H1 (cell line): ENCODE measurements at regions not wholly inside any gene's neighbourhood (a gene's known extent, or its start where the extent isn't known, plus 50 kb on each side); places are given as distances from the start of the nearest gene placed in this dataset.
"Not testable (repeated sequence)": the region's sequence is repeated elsewhere in the genome, so short reads cannot be mapped to it uniquely, and the experiment has no call there.

ENCODE experiments used
- CTCF ChIA-PET: fragments of 300-600 bp; sonication (Branson Sonifier 250); formaldehyde crosslinking; loops from one replicate; lab custom pipeline; 2021; ENCODE audit not compliant: partially characterized antibody; lab: Charles Lee
- POLR2A ChIA-PET: fragments of 300-600 bp; sonication (Branson Sonifier 250); formaldehyde crosslinking; loops from one replicate; lab custom pipeline; 2021; ENCODE audit warnings: inconsistent platforms; ENCODE audit not compliant: partially characterized antibody; lab: Charles Lee
- DNase-seq, 2 experiments: peaks; one replicate each; pipeline versions ENCODE4 v3.0.0 to v3.0.0-alpha.2; 2010 to 2022; ENCODE audit warnings: low spot score in 2 of 2, low read depth in 1 of 2, mixed read lengths in 1 of 2
- FAIRE-seq: peaks from 2 replicates; lab custom pipeline; 2011; peaks lifted over from hg19 to GRCh38; lab: Jason Lieb, UNC
- H2AFZ ChIP-seq: 2 replicates; pipeline ENCODE4 v1.8.1; 2012; ENCODE audit warnings: low read length, inconsistent platforms
- H2AK5ac ChIP-seq: 2 replicates; pipeline ENCODE4 v1.6.1; 2013; ENCODE audit warnings: low read depth, low read length
- H2BK120ac ChIP-seq: replicated peaks from 2 replicates; pipeline ENCODE3; 2013; ENCODE audit warnings: low read depth, low read length, inconsistent platforms
- H2BK12ac ChIP-seq: 2 replicates; pipeline ENCODE4 v1.6.1; 2013; ENCODE audit warnings: low read depth, low read length
- H2BK15ac ChIP-seq: 2 replicates; pipeline ENCODE4 v1.6.1; 2013; ENCODE audit warnings: low read length
- H2BK20ac ChIP-seq: 2 replicates; pipeline ENCODE4 v1.6.1; 2013; ENCODE audit warnings: low read length
- H2BK5ac ChIP-seq: 2 replicates; pipeline ENCODE4 v1.6.1; 2013; ENCODE audit warnings: low read depth, low read length
- H3K14ac ChIP-seq: 2 replicates; pipeline ENCODE4 v1.6.1; 2013; ENCODE audit warnings: inconsistent platforms; ENCODE audit not compliant: insufficient read length
- H3K18ac ChIP-seq: 2 replicates; pipeline ENCODE4 v1.6.1; 2013; ENCODE audit warnings: low read length; ENCODE audit errors: extremely low read depth
- H3K23ac ChIP-seq: 2 replicates; pipeline ENCODE4 v1.6.1; 2013; ENCODE audit warnings: inconsistent platforms; ENCODE audit not compliant: insufficient read length
- H3K23me2 ChIP-seq: 2 replicates; pipeline ENCODE4 v1.6.1; 2013; ENCODE audit warnings: low read depth, low read length
- H3K27ac ChIP-seq: 2 replicates; pipeline ENCODE4 v1.6.1; 2011; ENCODE audit warnings: low read depth, low read length, inconsistent platforms
- H3K27me3 ChIP-seq, 4 experiments: replicated peaks in 1 of 4; 1 replicate in 1 of 4; 2 replicates in 3 of 4; pipeline versions ENCODE4 v1.6.1 to v1.8.1; 2011 to 2013; ENCODE audit warnings: low read length in 3 of 4, mild to moderate bottlenecking in 3 of 4, inconsistent platforms in 2 of 4, mixed read lengths in 2 of 4, moderate library complexity in 1 of 4; ENCODE audit not compliant: control insufficient read depth in 3 of 4, insufficient read depth in 3 of 4; ENCODE audit errors: extremely low read depth in 1 of 4
- H3K36me3 ChIP-seq, 4 experiments: 2 replicates each; pipeline versions ENCODE4 v1.6.1 to v1.8.1; 2011 to 2013; ENCODE audit warnings: mild to moderate bottlenecking in 4 of 4, low read length in 3 of 4, moderate library complexity in 2 of 4, control low read depth in 1 of 4, inconsistent platforms in 1 of 4; ENCODE audit not compliant: insufficient read depth in 4 of 4, control insufficient read depth in 2 of 4
- H3K4ac ChIP-seq: replicated peaks from 2 replicates; pipeline ENCODE3; 2013; ENCODE audit warnings: low read length, low read depth, mixed read lengths, inconsistent platforms; ENCODE audit not compliant: insufficient read length
- H3K4me1 ChIP-seq, 4 experiments: replicated peaks in 1 of 4; 1 replicate in 1 of 4; 2 replicates in 3 of 4; pipeline versions ENCODE4 v1.6.1 to v1.8.1; 2011 to 2013; ENCODE audit warnings: low read length in 3 of 4, inconsistent platforms in 2 of 4, mixed read lengths in 1 of 4; ENCODE audit not compliant: insufficient read depth in 4 of 4, control insufficient read depth in 3 of 4
- H3K4me2 ChIP-seq, 2 experiments: 2 replicates each; pipeline versions ENCODE4 v1.6.1 to v1.8.1; 2011 to 2013; ENCODE audit warnings: low read depth in 2 of 2, low read length in 2 of 2, control low read depth in 1 of 2, inconsistent platforms in 1 of 2, mild to moderate bottlenecking in 1 of 2; ENCODE audit not compliant: insufficient read depth in 1 of 2
- H3K4me3 ChIP-seq, 4 experiments: fragments of 200-600, 300-600 bp in 1 of 4; sonication (generic), shearing (Covaris generic), sonication (Bioruptor Twin) in 1 of 4; 2 replicates each; pipeline versions ENCODE4 v1.5.1 to v1.8.1; 2011 to 2016; ENCODE audit warnings: low read length in 4 of 4, low read depth in 3 of 4, control low read depth in 2 of 4, inconsistent platforms in 2 of 4, mild to moderate bottlenecking in 2 of 4, mixed read lengths in 1 of 4, moderate library complexity in 1 of 4; ENCODE audit not compliant: insufficient read depth in 2 of 4; ENCODE audit errors: extremely low read depth in 1 of 4
- H3K56ac ChIP-seq: replicated peaks from 2 replicates; pipeline ENCODE3; 2013; ENCODE audit warnings: low read depth, mild to moderate bottlenecking, mixed read lengths, low read length, inconsistent platforms; ENCODE audit not compliant: insufficient read length
- H3K79me1 ChIP-seq: 2 replicates; pipeline ENCODE4 v1.6.1; 2013; ENCODE audit warnings: low read depth, low read length, control low read depth
- H3K79me2 ChIP-seq, 2 experiments: 2 replicates each; pipeline versions ENCODE4 v1.6.1 to v1.8.1; 2012 to 2013; ENCODE audit warnings: low read length in 2 of 2, mild to moderate bottlenecking in 2 of 2, inconsistent platforms in 1 of 2; ENCODE audit not compliant: insufficient read depth in 2 of 2, control insufficient read depth in 1 of 2
- H3K9ac ChIP-seq, 4 experiments: replicated peaks in 1 of 4; 1 replicate in 1 of 4; 2 replicates in 3 of 4; pipeline versions ENCODE4 v1.6.1 to v1.8.1; 2011 to 2013; ENCODE audit warnings: low read depth in 3 of 4, low read length in 3 of 4, control low read depth in 2 of 4, mild to moderate bottlenecking in 2 of 4, moderate library complexity in 2 of 4, inconsistent platforms in 1 of 4; ENCODE audit errors: extremely low read depth in 1 of 4
- H3K9me3 ChIP-seq, 2 experiments: 2 replicates each; pipeline versions ENCODE4 v1.6.1 to v1.8.1; 2012 to 2013; ENCODE audit warnings: mild to moderate bottlenecking in 2 of 2, moderate library complexity in 2 of 2, control low read depth in 1 of 2, inconsistent platforms in 1 of 2, low read depth in 1 of 2, low read length in 1 of 2, mixed read lengths in 1 of 2; ENCODE audit not compliant: insufficient read depth in 2 of 2
- H4K20me1 ChIP-seq, 2 experiments: replicated peaks in 1 of 2; 2 replicates each; pipeline versions ENCODE3 to v1.8.1; 2011 to 2013; ENCODE audit warnings: inconsistent platforms in 2 of 2, low read length in 2 of 2, mild to moderate bottlenecking in 1 of 2; ENCODE audit not compliant: insufficient read depth in 2 of 2, control insufficient read depth in 1 of 2
- H4K5ac ChIP-seq: 2 replicates; pipeline ENCODE4 v1.6.1; 2013; ENCODE audit warnings: low read length, low read depth, mixed read lengths, inconsistent platforms; ENCODE audit not compliant: insufficient read length
- H4K8ac ChIP-seq: 2 replicates; pipeline ENCODE4 v1.8.0; 2013; ENCODE audit warnings: mild to moderate bottlenecking, moderate library complexity, low read length, inconsistent platforms; ENCODE audit not compliant: insufficient read depth; ENCODE audit errors: extremely low read depth
- H4K91ac ChIP-seq: replicated peaks from 2 replicates; pipeline ENCODE3; 2013; ENCODE audit warnings: low read length, mixed read lengths, inconsistent platforms; ENCODE audit not compliant: insufficient read length
- WGBS, 2 experiments: shearing (Covaris generic) in 1 of 2; methylation state at CpG; one replicate each; pipeline versions ENCODE4 v1.1.6 to v1.1.7; 2013 to 2015; ENCODE audit warnings: low lambda C conversion rate in 2 of 2, mixed read lengths in 2 of 2, inconsistent platforms in 1 of 2, low coverage in 1 of 2, missing lambda C conversion rate in 1 of 2; ENCODE audit not compliant: insufficient replicate concordance in 2 of 2, insufficient coverage in 1 of 2, insufficient read length in 1 of 2; ENCODE audit errors: extremely low coverage in 1 of 2, missing lambda C conversion rate in 1 of 2; 5-methylcytosine and 5-hydroxymethylcytosine counted together

DNA sequence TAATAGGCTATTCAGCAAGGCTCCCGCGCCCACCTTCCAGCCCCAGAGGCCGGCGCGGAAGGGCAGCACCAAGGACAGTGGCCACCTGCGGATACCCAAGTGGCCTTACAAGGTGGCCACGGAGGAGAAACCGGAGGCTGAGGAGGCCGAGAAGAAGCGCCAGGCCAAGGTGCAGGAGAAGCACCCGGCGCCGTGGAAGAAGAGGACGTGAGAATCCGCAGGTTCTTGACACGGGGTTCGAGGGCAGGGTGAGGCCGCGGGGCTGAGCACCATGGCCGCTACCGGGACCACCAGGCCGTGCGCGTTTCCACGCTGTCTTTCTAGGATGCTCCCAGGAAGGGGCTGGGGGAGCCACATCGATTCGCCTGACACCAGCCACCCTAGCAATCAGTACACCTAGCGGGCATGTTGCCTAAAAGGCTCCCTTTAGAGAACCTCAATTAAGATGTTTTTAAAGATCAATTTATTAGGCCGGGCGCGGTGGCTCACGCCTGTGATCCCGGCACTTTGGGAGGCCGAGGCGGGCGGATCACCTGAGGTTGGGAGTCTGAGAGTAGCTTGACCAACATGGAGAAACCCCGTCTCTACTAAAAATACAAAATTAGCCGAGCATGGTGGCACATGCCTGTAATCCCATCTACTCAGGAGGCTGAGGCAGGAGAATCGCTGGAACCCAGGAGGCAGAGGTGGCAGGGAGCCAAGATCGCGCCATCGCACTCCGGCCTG lies 134.3 kb upstream of the OR4C13 start:
- H3K4me1 ChIP-seq, POLR2A ChIA-PET, H3K4me3 ChIP-seq, DNase-seq, H3K36me3 ChIP-seq, H2BK15ac ChIP-seq, H4K91ac ChIP-seq, H3K18ac ChIP-seq, FAIRE-seq, H2BK120ac ChIP-seq, H4K5ac ChIP-seq, H2BK12ac ChIP-seq, H3K23ac ChIP-seq, H3K4me2 ChIP-seq, H3K23me2 ChIP-seq, H2AK5ac ChIP-seq, H3K4ac ChIP-seq, H3K79me1 ChIP-seq, H2BK5ac ChIP-seq, H3K14ac ChIP-seq, H2AFZ ChIP-seq, H3K27me3 ChIP-seq, H3K9ac ChIP-seq, H3K79me2 ChIP-seq, H3K27ac ChIP-seq, H3K56ac ChIP-seq, H4K20me1 ChIP-seq, H2BK20ac ChIP-seq, H4K8ac ChIP-seq, CTCF ChIA-PET: not testable (repeated sequence)
- WGBS, 2 experiments, result 96% methylated on average over 35 of the region's 43 CpGs; no CpG with 5 or more reads in 1 of the 2 experiments
- peaks cover 0 to 52% of the 10 kb centered on the region in 2 experiments; a peak in 2 of 4 replicates for H3K9me3 ChIP-seq

DNA sequence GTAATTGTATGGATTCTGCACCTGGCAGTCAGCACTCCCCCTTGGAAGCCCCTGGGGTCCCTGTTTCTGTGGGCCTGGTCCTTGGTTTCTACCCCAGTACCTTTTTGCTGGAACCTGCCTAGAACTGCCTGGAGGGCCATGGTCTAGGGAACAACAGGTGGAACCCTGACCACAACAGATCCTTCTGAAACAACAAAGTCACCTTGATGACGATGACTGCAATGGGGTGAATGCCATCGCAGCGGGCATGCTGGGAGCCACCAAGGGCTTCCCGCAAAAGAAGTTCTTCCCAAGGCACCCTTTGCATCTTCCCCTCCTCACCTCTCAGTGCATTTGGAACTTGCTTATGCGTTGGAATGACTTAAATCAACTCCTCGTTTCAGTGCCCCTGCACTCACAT lies 129.0 kb upstream of the OR4C13 start:
- H2BK20ac ChIP-seq, H3K36me3 ChIP-seq, H3K4me3 ChIP-seq, H3K27ac ChIP-seq, H4K91ac ChIP-seq, H3K56ac ChIP-seq, H4K20me1 ChIP-seq, H2AFZ ChIP-seq, CTCF ChIA-PET, H3K4me1 ChIP-seq, H3K79me1 ChIP-seq, H3K23me2 ChIP-seq, H2AK5ac ChIP-seq, H4K5ac ChIP-seq, FAIRE-seq, H3K4ac ChIP-seq, H3K27me3 ChIP-seq, H3K23ac ChIP-seq, H2BK12ac ChIP-seq, H2BK120ac ChIP-seq, H2BK15ac ChIP-seq, H3K9ac ChIP-seq, H2BK5ac ChIP-seq, H3K14ac ChIP-seq, H3K4me2 ChIP-seq, H3K18ac ChIP-seq, H3K79me2 ChIP-seq, POLR2A ChIA-PET, H4K8ac ChIP-seq, DNase-seq: not testable (repeated sequence)
- WGBS, 2 experiments, result 78% methylated on average over 6 of the region's 6 CpGs; no CpG with 5 or more reads in 1 of the 2 experiments
- peaks cover 16 to 66% of the 10 kb centered on the region in 2 experiments; a peak in 3 of 4 replicates for H3K9me3 ChIP-seq
